ENCODE measurements at regions not wholly inside any gene's neighbourhood (a gene's known extent, or its start where the extent isn't known, plus 50 kb on each side); places are given as distances from the start of the nearest gene placed in this dataset.

GRCh38 chr9:28528049-28528448, 954.8 kb upstream of the C9orf72 start:
- TF ChIP-seq TCF7 (IDR thresholded peaks at IDR 0.05; ENCODE audit: borderline replicate concordance) (no peak), NKRF (IDR thresholded peaks at IDR 0.05; ENCODE audit: borderline replicate concordance) (no peak), REST (IDR thresholded peaks at IDR 0.05; ENCODE audit: borderline replicate concordance) (no peak), REST (CRISPR knock-in tag; IDR thresholded peaks at IDR 0.05; ENCODE audit: low read depth) (no peak), KDM4B (IDR thresholded peaks at IDR 0.05; ENCODE audit: borderline replicate concordance in 2 of 2, low read depth in 1 of 2) (no peak), ATF1 (CRISPR knock-in tag; IDR thresholded peaks at IDR 0.05) (no peak), ATF1 (tag; IDR thresholded peaks at IDR 0.05) (no peak), PATZ1 (CRISPR knock-in tag; IDR thresholded peaks at IDR 0.05; ENCODE audit: borderline replicate concordance) (no peak), JUNB (CRISPR knock-in tag; conservative IDR thresholded peaks at IDR 0.05) (no peak), BRD4 (IDR thresholded peaks at IDR 0.05) (no peak), MNT (conservative IDR thresholded peaks at IDR 0.05) (no peak)

All from K562 (cell line).